GF-D8 (cell line): ENCODE measurements at regions not wholly inside any gene's neighbourhood (a gene's known extent, or its start where the extent isn't known, plus 50 kb on each side); places are given as distances from the start of the nearest gene placed in this dataset.

Experiments used
- DNase-seq: peaks from one replicate; lab custom pipeline; 2025; lab: John Stamatoyannopoulos, UW

DNA sequence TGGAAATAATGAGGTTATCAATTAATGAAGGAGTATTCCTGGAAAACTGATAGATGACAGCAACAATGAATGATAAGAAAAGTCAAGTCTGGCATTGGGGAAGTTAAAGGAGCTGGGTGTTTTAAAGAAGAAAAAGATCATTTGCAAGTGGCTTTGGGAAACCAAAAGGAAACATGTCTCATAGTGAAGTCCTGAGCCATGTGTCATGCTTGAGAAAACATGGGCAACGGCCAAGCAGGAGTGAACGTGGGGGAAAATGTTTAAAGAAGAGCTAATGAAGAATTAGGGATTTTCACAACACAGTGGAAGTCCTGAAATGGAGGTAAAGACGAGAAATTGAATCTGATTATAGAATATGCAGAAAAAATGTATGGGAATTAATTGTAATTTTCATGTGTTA lies 1383.2 kb upstream of the CELF2 start:
- no peak for DNase-seq

DNA sequence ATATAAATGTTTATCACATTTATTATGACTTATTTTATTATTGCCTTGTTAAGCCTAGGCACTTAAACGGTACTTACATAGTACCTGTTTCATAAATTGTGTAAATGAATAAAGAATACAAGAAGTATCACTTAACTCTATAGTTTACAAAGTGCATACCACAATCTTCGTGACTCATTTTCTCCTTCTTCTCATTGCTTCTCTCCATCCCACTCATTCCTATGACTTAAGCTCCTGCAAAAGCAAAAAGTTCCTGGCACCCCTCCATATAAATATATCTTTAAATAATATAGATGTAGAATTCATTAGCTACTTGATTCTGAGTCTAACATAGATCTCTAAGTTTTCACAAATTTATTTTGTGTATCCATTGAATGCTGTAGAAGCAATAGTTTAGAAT lies 1382.0 kb upstream of the CELF2 start:
- no peak for DNase-seq

DNA sequence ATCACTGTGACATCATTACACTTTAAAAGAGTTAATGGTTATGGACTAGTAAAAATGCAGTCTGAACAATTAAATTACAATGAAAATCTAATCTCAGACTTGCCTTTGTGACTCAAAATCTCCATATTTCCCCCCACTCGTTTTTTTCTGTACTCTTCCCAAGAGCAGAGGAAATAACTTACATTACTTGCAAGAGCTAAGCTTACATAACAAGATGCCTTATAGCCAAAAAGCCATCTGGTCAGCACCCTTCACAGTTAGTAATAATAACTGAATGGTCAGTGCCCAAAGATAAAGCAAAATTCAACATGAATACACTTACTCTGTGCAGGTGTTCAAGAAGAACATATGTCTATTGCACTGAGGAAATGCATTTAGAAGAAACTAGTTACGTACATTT lies 1381.5 kb upstream of the CELF2 start:
- no peak for DNase-seq

DNA sequence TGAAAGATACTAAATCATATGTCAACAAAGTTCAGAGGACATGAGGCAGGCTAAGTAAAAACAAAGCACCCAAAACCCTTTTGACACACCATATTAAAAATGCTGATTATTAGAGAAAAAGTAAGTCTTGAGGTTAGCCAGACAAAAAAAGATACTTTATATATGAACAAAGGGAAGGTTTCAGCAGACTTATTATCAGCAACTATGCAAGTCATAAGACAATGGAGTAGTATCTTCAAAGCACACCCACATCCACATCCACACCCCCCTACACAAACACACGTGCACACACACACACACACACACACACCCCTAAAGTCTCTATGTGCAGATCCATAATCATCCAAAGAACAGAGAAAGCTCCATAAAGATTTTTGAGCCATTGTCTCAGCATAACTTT lies 1373.9 kb upstream of the CELF2 start:
- no peak for DNase-seq

DNA sequence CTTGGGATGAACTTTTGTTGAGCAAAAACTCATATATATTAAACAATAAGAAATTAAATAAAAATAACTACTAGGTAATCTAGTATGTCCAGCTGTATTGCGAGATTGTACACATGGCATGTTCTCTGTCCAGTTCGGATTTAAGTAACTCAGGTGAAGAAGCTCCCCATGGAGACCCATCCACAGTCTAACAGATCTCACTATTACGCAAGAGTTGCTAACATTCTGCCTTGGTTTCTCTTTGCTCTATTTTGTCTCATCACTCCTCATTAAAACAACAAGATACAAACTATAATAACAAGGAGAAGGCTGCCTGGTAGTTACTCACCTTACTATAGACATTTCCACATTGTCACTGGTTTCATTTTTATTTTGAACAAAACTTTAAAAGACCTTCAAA lies 1372.3 kb upstream of the CELF2 start:
- DNase-seq: no peak

DNA sequence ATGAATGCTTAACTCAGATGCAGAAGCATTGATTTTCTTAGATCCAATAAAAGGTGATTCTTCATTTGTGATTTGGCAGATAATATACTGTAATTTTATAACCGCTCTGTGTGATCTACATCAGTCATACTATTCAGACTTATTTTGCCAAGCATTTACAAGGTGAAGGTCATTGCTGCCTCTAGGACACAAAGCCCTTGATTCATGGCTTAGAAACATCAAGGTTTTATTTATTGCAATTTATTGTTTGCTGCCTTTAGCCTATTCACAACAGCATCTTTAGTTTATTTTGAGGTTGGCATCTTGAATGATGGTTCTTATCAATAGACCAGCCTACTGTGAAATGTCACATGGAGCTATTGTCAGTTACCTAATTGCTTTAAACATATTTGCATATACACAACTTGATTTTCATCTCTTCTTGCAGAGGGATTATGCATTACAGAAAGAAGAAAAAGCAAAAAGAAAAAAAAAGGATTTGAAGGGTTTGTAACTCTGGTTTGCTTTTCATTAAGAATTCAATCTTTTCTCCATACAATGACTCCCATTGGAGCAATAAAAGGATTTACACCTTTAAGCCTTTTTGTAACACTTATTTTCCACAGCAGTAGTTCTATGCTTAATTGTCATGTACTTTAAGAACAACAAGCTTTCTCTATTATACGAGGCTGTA lies 1371.6 kb upstream of the CELF2 start:
- no peak for DNase-seq

DNA sequence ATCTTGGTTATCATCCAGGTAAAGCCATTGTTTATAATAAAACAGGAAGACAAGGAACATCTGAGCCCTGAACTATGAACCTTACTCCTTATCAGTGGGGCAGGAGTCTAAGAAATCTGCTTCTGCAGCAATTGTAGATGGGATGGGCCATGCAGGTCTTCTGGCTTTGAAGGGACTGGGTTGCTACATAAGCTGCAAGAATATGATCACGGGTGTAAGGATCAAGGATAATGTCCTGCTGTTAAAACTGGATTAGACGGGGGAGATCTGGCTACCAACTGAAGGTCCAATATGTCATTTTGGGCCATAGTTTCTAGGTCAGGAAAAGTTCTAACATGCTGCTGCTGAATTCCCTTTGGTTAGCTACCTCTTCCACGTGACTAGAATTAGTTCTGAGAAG lies 1363.4 kb upstream of the CELF2 start:
- DNase-seq: no peak

DNA sequence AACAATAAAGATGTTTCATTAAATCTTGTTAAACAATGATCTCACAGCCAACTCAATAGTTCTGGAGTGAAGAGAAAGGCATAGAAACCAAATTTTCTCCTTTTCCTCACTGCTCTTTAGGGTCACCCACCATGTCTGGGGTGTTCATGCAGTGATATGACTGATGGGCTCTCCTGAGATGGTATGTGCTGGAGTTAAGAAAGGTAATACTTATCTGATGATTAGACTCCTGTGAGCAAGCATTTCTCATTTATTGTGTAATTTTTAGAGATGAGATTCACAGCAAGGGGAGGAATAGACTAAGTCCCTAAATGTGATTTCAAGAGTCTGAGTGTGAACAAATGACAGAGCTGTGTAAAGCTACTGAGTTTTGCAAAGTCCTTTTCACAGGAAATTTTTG lies 1361.3 kb upstream of the CELF2 start:
- no peak for DNase-seq

DNA sequence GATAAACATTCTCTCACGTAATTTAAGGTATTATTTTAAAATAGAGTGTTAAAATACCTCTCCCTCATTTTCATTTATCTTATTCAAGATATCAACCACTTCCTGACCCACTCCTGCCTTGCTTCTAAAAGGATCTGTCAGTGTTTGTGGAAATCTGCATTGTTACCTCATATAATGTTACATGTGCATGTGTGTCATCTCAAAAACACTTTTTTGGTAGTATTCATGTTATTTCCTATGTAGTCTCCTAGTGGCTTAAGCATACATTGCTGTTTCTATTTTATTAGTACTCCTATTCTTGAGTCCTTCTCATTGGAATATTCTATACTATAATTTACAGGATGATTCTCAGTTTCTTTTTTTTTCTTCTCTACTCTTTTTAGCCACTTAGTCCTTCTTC lies 1360.7 kb upstream of the CELF2 start:
- no peak for DNase-seq

DNA sequence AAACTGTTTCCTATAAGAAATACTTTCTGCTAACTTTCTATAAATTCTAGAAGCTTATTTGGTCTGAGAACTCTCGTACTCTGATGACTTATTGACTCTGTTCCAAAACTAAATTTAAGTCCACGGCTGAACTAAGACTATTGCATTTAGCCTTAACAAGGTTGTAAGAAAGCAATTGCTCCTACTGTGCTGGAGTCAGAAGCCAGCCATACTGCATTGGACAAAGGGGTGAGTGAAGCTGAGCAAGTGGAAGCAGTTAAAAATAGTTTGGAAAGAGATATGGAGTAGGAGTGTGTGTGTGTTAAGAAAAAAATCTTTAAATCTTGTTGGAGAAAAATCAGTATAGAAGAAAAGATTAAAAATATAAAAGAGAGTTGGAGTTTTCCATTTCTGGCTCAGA lies 1360.1 kb upstream of the CELF2 start:
- no peak for DNase-seq

DNA sequence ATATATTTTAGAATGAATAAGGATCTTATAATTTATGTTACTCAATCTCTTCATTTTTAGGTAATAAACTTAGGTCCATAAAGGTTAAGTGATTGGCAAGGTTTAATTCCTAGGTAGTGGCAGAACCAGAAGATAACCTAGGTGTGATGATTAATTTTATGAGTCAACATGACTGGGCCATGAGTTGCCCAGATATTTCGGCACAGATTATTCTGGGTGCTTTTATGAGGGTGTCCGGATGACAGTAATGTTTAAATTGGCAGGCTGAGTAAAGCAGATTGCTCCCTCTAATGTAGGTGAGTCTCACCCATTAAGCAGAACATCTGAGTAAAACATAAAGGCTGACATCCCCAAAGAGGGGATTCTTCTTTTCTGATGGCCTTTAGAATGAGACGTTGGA lies 1349.3 kb upstream of the CELF2 start:
- DNase-seq: no peak

DNA sequence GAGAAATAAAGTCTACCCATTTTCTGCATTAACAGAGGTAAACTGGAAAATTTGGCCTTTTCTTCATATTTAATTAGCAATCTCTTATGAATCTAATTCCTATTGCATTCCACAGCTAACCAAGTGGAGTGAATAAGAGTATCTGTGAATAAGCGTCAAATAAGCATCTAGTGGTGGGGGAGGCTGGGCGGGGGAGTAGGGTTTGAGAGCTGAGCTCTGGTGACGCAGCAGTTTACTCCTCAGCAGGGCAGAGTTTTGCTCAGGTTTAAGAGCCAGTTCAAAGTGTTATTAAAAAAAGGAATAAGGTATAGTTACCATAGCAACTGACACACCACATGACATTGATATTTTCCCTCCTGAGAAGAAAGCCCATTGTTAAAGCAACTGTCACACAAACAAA lies 1346.8 kb upstream of the CELF2 start:
- DNase-seq: no peak

DNA sequence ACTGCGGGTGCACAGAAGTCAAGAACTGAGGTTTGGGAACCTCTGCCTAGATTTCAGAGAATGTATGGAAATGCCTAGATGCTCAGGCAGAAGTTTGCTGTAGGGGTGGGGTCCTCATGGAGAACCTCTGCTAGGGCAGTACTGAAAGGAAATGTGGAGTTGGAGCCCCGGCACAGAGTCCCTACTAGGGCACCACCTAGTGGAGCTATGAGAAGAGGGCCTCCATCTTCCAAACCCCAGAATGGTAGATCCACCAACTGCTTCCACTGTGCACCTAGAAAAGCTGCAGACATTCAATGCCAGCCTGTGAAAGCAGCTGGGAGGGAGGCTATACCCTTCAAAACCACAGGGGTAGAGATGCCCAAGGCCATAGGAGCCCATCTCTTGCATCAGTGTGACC lies 1336.0 kb upstream of the CELF2 start:
- no peak for DNase-seq

DNA sequence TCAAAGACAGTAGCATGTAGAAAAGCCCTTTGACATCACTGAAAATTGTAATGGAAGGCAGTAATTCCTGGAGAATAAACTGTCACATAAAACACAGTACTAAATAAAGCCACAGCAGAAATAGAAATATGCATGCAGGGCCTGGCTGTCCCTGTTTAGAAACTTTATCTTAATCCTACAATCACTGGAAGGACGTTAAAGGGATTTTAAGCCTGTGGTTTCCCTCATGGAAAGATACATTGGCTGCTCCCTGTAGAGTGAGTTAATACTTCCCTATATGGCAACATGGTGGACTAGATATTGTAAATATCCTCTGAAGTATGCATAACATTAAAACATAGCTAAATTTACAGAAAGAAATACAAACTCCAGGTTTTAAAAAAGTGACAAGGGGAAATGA lies 1334.9 kb upstream of the CELF2 start:
- no peak for DNase-seq

DNA sequence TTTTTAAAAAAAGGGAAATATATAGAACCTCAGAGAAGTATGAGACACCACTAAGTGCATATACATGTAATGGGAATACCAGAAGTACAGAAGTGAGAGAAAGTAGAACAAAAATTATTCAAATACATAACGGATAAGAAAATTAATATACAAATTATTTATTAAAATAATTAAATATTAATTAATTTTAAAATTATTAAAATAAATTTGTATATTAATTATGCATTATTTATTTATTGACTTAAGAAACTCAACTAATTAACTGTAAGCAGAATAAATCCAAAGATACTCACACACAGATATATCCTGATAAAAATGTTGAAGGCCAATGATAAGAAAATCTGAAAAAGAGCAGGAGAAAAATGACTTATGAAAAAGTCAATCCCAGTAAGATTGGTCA lies 1333.5 kb upstream of the CELF2 start:
- no peak for DNase-seq

DNA sequence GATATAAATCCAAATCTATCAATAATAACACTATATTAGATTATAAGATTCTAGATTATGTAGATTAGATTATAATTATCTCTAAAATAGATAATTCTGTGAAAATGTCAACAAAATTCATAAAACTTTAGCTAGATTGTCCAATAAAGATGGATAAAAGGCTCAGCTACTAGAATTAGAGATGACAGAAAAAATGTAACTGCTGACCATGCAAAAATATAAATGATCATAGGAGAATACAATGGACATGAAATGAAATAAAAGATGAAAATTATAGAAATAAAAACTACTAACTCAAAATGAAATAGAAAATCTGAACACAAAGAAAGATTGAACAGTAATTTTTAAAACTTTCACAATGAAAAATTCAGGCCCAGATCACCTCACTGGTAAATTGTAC lies 1332.1 kb upstream of the CELF2 start:
- no peak for DNase-seq

DNA sequence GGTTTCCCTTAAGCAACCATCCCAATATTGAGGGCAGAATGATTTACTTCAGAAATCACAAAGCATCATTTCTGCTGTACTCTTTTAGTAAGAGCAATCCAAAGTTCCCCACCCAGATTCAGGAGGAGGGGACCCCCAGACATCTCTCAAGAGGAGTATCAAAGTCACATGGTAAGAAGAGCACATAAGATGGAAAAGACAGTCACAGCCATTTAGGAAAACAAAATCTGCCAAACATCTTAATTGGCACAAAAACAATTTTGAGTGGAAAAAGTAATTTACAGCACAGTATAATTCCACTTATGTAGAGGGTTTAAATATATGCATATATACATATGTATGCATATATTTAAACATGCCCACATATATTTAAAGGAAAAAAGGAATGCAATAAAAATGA lies 1329.0 kb upstream of the CELF2 start:
- no peak for DNase-seq

DNA sequence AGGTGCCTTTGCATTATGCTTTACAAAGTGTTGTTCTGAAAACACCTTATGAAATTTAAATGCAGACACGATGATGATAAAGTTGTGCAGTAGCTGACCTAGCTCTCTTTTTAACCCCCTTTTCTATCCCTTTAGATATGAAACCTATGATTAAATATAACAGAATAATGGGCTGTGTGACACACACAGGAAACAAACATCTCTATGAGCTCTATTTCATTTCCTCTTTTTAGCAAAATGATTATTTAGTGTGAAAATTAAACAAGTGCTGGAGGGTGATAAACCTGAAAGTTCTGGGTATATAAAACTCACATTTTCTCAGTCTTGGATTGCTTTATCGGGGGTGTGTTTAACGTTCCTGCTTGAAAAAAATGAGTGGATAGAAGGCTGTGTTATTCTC lies 1310.5 kb upstream of the CELF2 start:
- DNase-seq: no peak

DNA sequence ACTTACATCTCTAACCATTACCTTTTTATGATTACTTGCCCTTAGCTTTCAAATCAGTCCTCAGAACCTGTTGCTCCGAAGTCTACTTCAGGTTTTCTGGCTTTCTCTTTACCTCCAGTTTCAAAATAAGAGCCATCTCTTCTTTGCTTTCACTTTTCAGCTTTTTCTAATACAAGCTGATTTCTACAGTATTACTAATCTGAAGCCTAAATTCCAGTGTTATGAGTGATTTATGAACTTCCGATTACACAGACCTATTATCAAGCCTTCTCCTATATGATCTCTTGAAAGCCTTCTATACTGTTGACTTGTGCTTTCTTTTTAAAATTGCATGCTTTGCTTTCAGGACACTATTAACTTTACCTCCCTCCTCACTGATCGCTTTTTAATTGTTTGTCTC lies 1307.8 kb upstream of the CELF2 start:
- DNase-seq: no peak

DNA sequence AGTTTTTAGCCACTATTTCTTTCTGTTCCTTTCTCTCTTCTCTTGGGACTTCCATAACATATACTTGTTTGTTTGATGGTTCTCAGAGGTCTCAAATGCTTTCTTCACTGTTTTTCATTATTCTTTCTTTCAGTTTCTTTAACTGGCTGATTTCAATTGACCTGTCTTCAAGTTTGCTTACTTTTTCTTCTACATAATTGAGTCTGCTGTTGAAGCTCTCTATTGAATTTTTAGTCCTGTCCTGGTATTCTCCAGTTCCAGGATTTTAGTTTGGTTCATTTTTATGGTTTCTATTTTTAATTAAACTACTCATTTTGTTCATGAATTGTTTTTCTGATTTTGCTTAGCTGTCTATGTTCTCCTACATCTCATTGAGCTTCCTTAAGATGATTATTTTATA lies 1305.3 kb upstream of the CELF2 start:
- no peak for DNase-seq

DNA sequence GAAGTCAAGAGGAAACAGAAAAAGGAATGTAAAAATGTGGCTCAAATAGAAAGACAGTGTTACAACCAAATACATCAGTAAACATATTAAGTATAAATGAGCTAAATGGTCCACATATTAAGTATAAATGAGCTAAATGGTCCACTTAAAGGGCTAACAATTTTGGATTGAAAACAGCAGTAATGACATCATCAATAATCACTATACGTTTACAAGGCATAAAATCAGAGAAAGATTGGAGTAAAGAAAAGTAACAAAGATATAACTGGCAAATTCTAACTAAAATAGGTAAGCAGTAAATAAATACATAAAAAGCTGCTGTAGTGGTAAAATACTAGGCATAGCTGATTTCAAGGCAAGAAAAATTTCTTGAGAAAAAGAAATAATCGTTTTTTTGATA lies 1298.4 kb upstream of the CELF2 start:
- DNase-seq: no peak

DNA sequence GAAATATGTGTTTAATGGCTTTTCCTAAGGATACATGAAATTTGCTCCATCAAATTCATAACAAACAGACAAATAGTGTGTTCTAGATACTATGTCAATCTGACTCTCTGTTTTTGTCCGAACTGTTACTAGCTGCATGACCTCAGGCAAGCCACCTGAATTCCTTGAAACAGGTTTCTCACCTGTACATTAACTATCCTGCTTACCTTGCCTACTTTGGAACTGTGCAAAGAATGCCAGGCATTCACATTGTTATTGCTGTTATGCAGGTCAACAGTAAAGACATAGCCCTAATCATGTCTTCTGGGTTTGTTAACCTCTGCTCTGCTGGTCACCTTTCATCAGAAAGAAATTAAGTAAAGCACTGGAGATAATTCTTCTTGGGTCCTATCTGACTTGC lies 1283.9 kb upstream of the CELF2 start:
- DNase-seq: no peak

DNA sequence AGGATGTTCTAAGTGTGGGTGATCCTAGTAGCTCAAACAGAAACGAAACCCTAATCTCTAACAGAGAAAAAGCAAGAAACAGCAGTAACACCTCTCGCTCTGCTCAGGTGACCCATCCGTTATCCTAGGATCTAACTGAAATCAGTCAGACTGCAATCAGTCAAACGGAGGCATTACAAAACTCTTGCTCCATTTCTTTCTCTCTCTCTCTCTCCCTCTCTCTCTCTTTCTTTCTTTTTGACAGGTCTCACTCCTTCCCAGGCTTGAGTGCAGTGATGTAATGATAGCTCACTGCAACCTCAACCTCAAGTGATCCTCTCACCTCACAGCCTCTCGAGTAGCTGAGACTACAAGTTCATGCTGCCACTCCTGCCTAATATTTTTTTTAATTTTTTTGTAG lies 1283.5 kb upstream of the CELF2 start:
- no peak for DNase-seq

DNA sequence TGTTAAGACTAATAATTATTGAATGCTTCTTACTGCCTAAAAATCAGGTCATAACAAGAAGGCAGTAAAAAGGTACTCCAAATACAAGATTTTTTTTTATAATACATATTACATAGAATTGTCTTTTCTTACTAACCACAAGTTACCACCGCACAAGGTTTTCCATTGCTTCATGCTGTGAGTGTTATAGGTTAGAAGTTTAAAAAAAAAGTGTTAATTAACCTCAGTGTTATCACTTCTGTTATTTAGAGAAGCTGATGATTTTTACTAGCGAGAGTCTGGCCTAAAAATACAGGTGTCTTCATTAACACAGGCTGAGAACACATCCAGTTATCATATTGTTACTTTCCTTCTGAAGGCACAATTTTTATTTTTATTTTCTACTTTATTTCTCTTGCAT lies 1281.9 kb upstream of the CELF2 start:
- no peak for DNase-seq

DNA sequence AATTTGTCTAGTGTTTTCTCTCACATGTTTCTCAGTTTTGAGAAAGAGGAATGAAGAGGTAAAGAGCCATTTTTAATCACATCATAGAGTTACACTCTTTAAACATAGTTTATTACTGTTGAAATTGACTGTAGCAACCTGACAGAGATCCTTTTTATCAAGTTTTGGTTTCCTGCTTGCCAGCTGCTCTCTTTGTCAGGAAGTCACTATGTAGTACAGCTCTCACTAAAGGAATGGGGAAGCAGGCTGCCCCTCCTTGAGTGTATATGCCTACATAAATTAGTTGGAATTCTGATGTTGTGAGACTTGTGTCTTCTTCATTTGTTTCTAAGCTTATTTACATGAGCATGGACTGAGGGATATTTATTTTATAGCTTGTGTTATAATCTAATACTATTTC lies 1274.0 kb upstream of the CELF2 start:
- DNase-seq: no peak
